GM04504 (cell line): ENCODE measurements at regions not wholly inside any gene's neighbourhood (a gene's known extent, or its start where the extent isn't known, plus 50 kb on each side); places are given as distances from the start of the nearest gene placed in this dataset.
"Not testable (repeated sequence)": the region's sequence is repeated elsewhere in the genome, so short reads cannot be mapped to it uniquely, and the experiment has no call there.

Source experiments
- DNase-seq: peaks from one replicate; pipeline ENCODE4 v3.0.0-alpha.2; 2012; ENCODE audit warnings: low read depth

DNA sequence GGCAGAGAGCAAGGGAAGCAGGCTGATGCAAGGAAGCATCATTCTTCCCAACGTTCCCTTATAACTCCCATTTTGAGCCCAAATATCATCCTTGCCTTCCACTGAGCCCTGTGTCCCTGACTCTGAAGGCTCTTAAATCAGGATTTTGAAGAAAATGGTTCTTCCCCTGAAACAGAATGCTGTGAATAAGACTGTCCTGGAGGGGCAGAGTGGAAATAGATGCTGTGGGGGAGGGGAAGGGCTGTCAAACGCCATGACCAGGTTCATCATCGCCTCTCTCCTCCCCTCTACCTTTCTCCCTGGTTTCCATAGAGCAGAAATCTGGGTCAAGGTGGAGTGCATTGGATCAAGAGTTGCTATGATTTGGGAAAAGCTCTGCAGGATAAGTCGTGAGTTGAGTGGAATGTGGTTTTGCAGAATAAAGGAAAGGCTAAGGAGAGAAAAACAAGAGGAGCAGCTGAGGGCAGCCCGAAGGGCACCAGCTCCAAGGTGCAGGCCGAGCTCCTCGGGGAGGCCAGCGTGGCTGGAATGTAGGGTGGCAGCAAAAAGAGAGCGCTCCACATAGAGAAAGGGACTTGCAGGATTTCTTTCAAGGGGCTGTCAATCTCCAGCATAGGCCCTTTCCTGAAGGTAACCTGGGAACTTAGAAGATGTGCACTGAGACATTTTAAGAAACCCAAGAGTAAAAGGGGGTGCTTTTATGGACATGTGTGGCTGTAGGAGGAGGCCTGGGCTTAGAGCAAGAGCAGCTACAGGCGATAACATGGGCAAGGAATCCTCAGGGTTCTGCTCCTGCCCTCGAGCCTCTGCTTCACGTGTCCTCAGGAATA lies 120.8 kb upstream of the CDYL start:
- no peak for DNase-seq

DNA sequence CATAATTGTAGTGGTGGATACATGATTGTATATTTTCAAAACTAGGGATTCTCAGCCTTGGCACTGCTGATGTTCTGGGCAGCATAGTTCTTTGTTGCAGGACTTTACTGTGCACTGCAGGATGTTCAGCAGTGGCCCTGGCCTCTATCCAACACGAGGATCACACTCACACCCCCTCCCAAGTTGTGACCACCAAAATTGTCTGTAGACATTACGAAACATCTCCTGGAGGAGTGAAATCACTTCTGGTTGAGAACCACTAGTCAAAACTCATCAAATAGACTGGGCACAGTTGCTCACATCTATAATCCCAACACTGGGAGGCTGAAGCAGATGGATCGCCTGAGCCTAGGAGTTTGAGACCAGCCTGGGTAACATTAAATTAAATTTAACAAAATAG lies 123.1 kb upstream of the CDYL start:
- no peak for DNase-seq

DNA sequence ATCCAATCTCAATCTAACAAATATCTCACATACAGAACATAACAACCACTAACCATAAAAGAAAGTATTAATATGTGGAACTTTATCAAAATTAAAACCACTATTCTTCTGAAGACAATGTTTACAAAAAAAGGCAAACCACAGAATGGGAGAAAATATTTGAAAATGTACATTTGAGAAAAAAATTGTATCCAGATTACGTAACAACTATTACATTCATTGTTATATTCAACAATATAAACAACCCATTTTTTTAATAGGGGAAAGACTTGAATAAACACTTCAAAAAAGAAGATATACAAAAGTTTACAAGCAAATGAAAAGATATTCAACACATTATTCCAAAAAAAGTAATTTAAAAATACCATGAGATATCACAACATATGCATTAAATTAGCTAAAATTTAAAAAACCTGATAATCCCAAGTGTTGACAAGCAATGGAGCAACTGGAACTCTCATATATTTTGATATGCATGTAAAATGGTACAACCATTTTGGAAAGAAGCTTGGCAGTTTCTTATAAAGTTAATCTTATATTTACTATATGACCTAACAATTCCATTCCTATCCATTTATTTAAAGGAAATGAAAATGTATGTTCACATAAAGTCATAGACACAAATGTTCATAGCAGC lies 124.3 kb upstream of the CDYL start:
- DNase-seq, result no peak

- no peak for DNase-seq
Observed at GRCh38 chr6:4649728-4650127, 126.5 kb upstream of the CDYL start.

- peak; percentile 58 for DNase-seq
Observed at GRCh38 chr6:4647414-4648365, 128.5 kb upstream of the CDYL start.

GRCh38 chr6:4645713-4646360 lies 130.4 kb upstream of the CDYL start:
- DNase-seq, result no peak

DNA sequence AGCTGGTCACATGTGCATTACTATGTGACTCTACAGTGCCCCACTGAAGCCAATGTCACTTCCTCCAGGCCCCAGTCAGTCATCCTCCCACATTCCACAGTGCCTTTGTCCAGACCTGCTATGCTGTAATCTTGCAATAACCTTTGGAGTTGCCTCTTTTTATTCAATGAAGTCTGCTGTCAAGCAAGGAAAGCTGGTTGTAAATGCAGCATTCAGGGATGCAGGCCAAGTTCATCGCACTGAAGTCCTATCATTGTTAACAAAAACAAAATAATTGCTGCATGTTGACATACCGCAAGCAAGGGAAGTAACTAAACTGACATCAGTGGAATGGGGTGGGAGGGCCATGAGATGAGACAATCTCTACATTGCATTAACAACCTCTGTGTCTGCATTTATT lies 131.2 kb upstream of the CDYL start:
- DNase-seq, result no peak

- no peak for DNase-seq
Observed at GRCh38 chr6:4641461-4641860, 134.7 kb upstream of the CDYL start.

DNA sequence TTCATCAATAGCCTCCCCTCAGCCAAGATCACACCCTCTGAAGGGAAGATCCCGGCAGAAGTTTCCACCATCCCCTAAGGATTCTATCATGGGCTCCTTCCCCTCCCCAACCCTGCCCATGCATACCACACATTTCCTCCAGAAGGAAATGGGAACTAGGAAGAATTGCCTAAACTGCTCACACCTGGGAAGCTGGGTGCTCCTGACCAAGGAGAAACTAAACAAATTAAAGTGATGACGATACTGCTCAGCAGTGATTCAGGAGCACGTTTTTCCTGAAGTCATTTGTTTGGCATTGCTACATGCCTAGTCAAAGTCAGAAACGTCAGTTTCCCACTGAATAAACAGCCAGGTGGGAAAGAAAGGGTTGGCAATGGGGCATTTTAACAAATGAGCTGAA lies 136.1 kb upstream of the CDYL start:
- no peak for DNase-seq

DNA sequence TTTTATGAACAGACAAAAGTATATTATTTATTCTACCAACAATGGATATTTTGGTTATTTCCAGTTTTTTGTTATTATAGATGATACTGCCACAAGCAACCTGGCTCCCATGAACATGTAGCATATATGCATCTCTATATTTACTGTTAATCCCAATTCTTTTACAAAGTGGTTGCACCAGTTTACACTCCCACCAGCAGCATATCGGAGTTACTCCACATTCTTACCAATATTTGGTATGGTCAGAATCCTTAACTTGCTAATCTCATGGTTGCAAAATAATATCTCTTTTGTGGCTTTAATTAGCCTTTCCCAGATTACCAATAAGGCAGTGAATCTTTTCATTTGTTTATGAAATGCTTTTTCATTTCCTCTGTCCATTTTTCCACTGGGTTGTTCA lies 137.6 kb upstream of the CDYL start:
- DNase-seq, result no peak

DNA sequence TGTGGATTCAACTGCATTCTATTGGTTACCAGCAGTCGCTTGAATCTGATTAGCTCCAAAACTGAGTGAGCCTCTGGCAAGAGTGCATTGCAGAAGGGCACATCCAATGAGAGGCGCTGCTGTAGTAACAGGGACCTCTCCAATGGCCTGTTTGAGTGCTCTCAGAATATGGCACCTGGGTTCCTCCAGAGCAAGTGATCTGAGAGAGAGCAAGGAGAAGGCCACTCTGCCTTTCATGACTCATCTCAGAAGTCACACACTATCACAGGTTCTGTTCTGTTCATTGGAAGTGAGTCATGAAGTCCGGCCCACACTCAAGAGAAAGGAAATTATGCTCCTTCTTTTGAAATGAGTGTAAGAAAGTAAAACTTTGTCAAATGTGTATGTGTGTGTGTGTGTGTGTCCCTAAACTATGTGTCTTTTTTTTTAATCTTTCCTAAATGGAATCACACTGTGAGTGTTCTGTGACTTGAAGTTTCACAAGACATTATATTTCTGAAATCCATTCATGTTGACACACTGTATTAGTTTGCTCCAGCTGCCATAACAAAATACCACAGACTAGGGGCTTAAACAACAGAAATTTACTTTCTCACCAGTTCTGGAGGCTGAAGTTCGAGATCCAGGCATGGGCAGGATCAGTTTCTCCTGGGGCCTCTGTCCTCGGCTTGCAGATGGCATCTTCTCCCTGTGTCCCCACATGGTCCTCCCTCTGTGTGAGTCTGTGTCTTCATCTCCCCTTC lies 138.3 kb upstream of the CDYL start:
- DNase-seq, result peak; percentile 40

DNA sequence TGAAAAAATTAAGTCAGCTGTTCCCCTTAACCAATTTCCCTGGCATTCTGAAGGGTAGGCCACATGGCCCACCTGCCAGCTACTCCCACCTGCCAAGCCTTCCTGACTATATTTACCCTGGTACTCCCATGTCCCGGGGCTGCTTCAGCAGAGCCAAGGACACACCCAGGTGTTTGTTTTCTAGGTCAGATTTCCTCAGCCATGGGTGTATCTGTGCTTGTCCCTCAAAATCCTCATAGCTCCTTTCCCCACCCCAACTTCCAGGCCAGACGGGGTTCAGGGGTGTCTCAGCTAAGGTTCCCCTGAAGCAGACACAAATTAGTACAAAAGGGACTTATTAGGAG lies 139.4 kb upstream of the CDYL start:
- no peak for DNase-seq

DNA sequence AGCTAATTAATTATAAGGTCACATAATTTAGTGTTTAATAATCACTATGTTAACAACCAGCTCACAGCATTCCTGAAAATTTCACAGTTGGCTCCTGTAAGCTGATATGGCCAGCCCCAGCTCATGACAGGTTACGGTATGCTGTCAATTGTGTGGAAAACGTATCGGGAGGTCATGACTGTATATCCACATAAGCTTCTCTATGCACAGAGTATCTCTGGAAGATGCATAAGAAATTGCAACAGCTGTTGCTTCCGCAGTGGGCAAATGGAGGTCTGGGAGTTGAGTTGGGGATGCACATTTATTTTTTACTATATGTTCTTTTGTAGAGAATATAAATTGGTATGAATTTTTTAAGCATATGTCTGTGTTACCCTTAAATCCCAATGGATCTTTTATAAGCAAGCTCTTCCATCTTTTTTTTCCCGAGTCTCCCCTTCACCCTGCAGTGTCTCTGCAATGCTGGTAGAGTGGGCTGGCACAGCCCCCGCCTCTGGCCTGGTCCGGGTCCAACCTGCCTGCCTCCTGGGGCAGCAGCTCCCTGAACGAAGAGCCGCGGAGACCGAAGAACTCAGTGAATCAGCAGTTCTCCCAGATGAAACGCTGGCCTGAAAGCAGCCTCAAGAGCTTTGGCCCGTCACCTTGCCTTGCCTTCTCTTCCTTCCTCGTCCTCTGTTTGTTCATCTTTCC lies 139.9 kb upstream of the CDYL start:
- no peak for DNase-seq

- DNase-seq, result no peak
Observed at GRCh38 chr6:4635666-4636065, 140.5 kb upstream of the CDYL start.

GRCh38 chr6:4632421-4632820 lies 143.8 kb upstream of the CDYL start:
- DNase-seq, result no peak

- DNase-seq, result not testable (repeated sequence)
Observed at GRCh38 chr6:4629789-4630188, 146.4 kb upstream of the CDYL start.

GRCh38 chr6:4625557-4625956 lies 150.6 kb upstream of the CDYL start:
- no peak for DNase-seq

GRCh38 chr6:4624726-4625125 lies 151.5 kb upstream of the CDYL start:
- no peak for DNase-seq

- DNase-seq, result no peak
Observed at GRCh38 chr6:4620284-4621151, 155.7 kb upstream of the CDYL start.

DNA sequence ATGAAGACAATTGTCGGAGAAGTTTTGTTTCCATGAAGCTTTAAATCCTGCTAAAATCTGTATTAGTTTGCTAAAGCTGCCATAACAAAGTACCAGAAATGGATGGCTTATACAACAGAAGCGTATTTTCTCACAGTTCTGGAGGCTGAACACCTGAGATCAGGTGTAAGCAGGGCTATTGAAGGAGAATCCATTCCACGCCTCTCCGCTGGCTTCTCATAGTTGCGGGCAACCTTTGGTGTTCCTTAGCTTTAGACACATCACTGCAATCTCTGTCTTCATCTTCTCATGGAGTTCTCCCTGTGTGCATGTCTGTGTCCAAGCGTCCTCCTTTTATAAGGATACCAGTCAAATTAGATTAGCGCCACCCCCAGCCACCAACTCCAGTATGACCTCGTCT lies 159.9 kb upstream of the CDYL start:
- no peak for DNase-seq
